Calu3 (cell line): ENCODE measurements at regions not wholly inside any gene's neighbourhood (a gene's known extent, or its start where the extent isn't known, plus 50 kb on each side); places are given as distances from the start of the nearest gene placed in this dataset.
A peak's percentile ranks its signal among the peaks of the same experiment; 100 is the strongest.

Experiments used
- BruUV-seq: library from RNA; stranded (reverse); fragments of 400-500 nt; replicated peaks from 2 replicates; lab custom pipeline; 2021; lab: Mats Ljungman, UMichigan
- CTCF ChIA-PET: fragments of 300-600 bp; sonication (Branson Sonifier 250); formaldehyde crosslinking; loops from one replicate; lab custom pipeline; 2022; ENCODE audit warnings: antibody characterized with exemption; lab: Charles Lee
- DNase-seq: peaks from one replicate; pipeline ENCODE4 v3.0.0; 2022
- H3K27ac Mint-ChIP-seq: one replicate; pipeline ENCODE4 v1.8.0; 2022; ENCODE audit warnings: mixed read lengths; ENCODE audit not compliant: unreplicated experiment
- H3K27me3 Mint-ChIP-seq: one replicate; pipeline ENCODE4 v1.8.0; 2022; ENCODE audit warnings: mixed read lengths; ENCODE audit not compliant: unreplicated experiment
- H3K36me3 Mint-ChIP-seq: one replicate; pipeline ENCODE4 v1.8.0; 2022; ENCODE audit warnings: mild to moderate bottlenecking, moderate library complexity, mixed read lengths; ENCODE audit not compliant: insufficient read depth, unreplicated experiment
- H3K4me1 Mint-ChIP-seq: one replicate; pipeline ENCODE4 v1.8.0; 2022; ENCODE audit warnings: mild to moderate bottlenecking, low read depth, mixed read lengths; ENCODE audit not compliant: unreplicated experiment
- H3K4me3 Mint-ChIP-seq: one replicate; pipeline ENCODE4 v1.8.0; 2022; ENCODE audit warnings: mild to moderate bottlenecking, low read depth, moderate library complexity, mixed read lengths; ENCODE audit not compliant: unreplicated experiment
- H3K9me3 Mint-ChIP-seq: one replicate; pipeline ENCODE4 v1.8.0; 2022; ENCODE audit warnings: low read depth, mixed read lengths; ENCODE audit not compliant: unreplicated experiment
- CTCF ChIP-seq: fragments of 200-600 bp; IDR thresholded peaks from one replicate; pipeline ENCODE4 v1.8.0; 2022; ENCODE audit warnings: antibody characterized with exemption; ENCODE audit not compliant: unreplicated experiment
- intact Hi-C: fragments of 100-400 bp; cut with micrococcal nuclease; formaldehyde crosslinking; loops from one replicate; pipeline ENCODE4 v1.10.0; 2022; ENCODE audit not compliant: unreplicated experiment

- H3K27ac Mint-ChIP-seq: no peak overlapping the region
- peak; percentile 42 for DNase-seq
- peaks cover 20% of the 10 kb centered on the region for H3K4me1 Mint-ChIP-seq
- H3K4me3 Mint-ChIP-seq: no peak overlapping the region
- peaks cover 5% of the 10 kb centered on the region for H3K9me3 Mint-ChIP-seq
- intact Hi-C loops: loop anchor here (2.0 to 5.0 kb wide), 4 partner anchors 76 to 413 kb away; no protein-coding TSS in a partner anchor
- CTCF ChIA-PET: interaction anchor here (1.0 kb wide), 1 partner anchor 11 kb away, joined by 4 read pairs; no protein-coding TSS in a partner anchor
- TF ChIP-seq CTCF: no peak
- H3K36me3 Mint-ChIP-seq: no peaks in the 10 kb centered on the region
- BruUV-seq: no TSS peak
- no peaks in the 10 kb centered on the region for H3K27me3 Mint-ChIP-seq
Observed at GRCh38 chr12:75564398-75564797, 53.0 kb upstream of the KRR1 start.

GRCh38 chr12:75563351-75563750, 51.9 kb upstream of the KRR1 start:
- intact Hi-C loops: loop anchor here (5.0 kb wide), 3 partner anchors 189 to 414 kb away; no protein-coding TSS in a partner anchor
- Mint-ChIP-seq H3K27ac (no peak overlapping the region), H3K4me3 (no peak overlapping the region), H3K4me1 (peaks cover 20% of the 10 kb centered on the region), H3K9me3 (peaks cover 5% of the 10 kb centered on the region), H3K27me3 (no peaks in the 10 kb centered on the region), H3K36me3 (no peaks in the 10 kb centered on the region)
- CTCF ChIA-PET: no interaction called here
- TF ChIP-seq CTCF: no peak
- DNase-seq: no peak
- BruUV-seq: no TSS peak

GRCh38 chr12:75561921-75562320, 50.5 kb upstream of the KRR1 start:
- Mint-ChIP-seq H3K4me3 (no peak overlapping the region), H3K9me3 (peaks cover 5% of the 10 kb centered on the region), H3K27me3 (no peaks in the 10 kb centered on the region), H3K4me1 (peaks cover 20% of the 10 kb centered on the region), H3K36me3 (no peaks in the 10 kb centered on the region), H3K27ac (no peak overlapping the region)
- intact Hi-C loops: loop anchor here (2.0 to 5.0 kb wide), 4 partner anchors 190 to 415 kb away; no protein-coding TSS in a partner anchor
- no peak for TF ChIP-seq CTCF
- no peak for DNase-seq
- BruUV-seq: no TSS peak
- CTCF ChIA-PET: interaction anchor here (0.6 to 1.3 kb wide), 2 partner anchors 8 to 126 kb away, joined by 3 to 4 read pairs; no protein-coding TSS in a partner anchor
